HS-5 (cell line): ENCODE measurements at regions not wholly inside any gene's neighbourhood (a gene's known extent, or its start where the extent isn't known, plus 50 kb on each side); places are given as distances from the start of the nearest gene placed in this dataset.

Experiments used
- DNase-seq: peaks from one replicate; pipeline ENCODE4 v3.0.0-alpha.2; 2012; ENCODE audit warnings: low read depth

DNA sequence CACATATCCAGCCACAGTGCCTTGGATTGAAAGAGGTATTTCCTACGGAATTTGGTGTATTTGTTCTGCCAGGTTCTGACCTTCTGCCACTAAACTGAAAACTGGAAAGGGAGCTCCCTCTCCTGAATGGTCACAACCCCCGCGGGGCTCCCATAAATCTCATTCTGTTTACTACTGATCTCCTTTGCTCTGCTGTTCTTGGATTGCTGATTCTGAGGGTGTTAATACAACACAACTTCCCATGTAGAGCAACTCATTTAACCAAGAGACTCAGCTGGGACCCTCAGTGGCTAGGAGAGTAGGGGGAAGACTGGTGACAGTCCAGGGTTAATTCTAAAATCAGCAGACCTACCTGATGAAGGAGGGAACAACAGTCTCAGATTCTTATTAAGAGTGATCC lies 662.9 kb downstream of the INHBA start:
- no peak for DNase-seq

DNA sequence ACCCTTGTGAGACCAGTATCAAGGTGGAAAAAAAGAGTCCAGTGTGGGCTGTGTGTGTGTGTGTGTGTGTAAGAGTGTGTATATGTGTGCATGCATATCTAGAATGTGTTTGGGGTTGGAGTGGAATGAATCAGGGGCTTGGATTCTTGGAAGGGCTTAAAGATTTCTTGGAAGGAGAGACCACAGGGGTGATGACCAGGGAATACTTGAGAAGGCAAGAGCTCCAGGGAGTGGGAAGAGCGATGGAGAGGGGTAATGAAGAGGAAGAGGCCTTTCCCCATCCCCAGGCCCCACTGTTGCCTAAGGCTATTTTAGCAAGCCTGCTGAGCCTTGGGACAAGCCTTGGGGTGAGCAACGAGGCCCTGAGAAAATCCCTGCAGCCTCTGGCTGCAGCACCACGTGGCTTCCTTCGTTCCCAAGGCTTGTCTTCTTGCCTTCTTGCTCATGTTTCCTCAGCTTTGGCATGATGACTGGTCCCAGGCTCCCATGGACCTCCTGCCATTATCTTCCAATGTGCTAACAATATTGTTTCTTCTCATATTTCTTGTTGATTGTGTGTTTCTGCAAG lies 663.4 kb downstream of the INHBA start:
- no peak for DNase-seq

GRCh38 chr7:41038211-41038610 lies 664.7 kb downstream of the INHBA start:
- no peak for DNase-seq

- DNase-seq = no peak
Measured at GRCh38 chr7:41037691-41038090, 665.2 kb downstream of the INHBA start.

- DNase-seq = no peak
Measured at GRCh38 chr7:41035794-41036193, 667.1 kb downstream of the INHBA start.

DNA sequence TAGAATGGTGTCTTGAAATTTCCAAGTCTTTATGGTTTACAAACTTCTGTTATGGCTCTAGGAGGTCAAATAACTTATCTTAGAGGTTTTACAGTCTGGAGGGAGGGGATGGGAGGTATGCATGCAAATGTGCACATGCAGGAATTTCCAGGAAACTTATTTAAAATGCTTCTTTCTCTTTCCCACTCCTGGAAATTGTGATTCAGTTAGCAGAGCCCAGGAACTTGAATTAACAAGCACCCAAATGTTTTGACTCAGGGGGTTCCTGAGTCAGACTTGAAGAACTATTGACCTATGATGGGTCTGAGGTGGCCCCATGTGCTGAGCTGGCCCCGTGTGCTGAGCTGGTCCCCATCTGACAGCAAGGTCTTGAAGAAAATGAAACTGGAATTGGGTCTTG lies 669.4 kb downstream of the INHBA start:
- no peak for DNase-seq

GRCh38 chr7:41030673-41031072 lies 672.2 kb downstream of the INHBA start:
- DNase-seq = no peak

GRCh38 chr7:41029072-41029499 lies 673.8 kb downstream of the INHBA start:
- peak; percentile 100 for DNase-seq

DNA sequence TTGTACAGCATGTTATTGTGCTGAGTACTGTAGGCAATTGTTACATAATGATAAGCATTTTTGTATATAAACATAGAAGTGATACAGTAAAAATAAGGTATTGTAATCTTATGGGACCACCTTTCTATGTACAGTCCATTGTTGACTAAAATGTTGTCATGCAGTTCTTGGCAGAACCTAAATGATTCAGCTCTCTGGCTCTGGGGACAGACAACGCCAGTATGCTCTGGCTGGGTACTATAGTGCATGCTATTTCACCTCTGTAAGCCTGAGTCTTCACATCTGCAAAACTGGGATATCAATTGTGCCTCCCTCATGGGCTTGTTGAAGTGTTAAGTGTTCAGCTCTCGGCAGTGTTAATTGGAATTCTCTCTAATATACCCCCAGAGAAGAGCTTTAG lies 674.3 kb downstream of the INHBA start:
- no peak for DNase-seq

- peak; percentile 98 for DNase-seq
Measured at GRCh38 chr7:41027428-41028115, 675.3 kb downstream of the INHBA start.

DNA sequence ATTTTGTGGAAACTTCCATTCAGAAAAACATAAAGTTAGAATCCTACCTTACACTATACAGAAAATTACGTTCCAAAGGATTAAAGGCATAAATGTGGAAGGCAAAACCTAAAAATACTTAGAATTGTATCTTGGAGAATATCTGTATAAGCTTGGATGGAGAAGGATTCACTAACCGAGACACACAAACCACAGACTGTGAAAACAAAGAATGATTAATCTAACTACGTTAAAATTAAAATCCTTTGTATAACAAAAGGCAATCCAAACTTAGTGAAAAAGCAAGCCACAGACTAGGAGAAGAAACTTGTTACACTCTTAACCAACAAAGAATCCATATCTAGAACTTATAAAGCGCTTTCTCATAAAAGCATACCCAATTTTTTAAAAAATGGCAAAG lies 678.8 kb downstream of the INHBA start:
- no peak for DNase-seq

- no peak for DNase-seq
Measured at GRCh38 chr7:41020056-41020455, 682.8 kb downstream of the INHBA start.

DNA sequence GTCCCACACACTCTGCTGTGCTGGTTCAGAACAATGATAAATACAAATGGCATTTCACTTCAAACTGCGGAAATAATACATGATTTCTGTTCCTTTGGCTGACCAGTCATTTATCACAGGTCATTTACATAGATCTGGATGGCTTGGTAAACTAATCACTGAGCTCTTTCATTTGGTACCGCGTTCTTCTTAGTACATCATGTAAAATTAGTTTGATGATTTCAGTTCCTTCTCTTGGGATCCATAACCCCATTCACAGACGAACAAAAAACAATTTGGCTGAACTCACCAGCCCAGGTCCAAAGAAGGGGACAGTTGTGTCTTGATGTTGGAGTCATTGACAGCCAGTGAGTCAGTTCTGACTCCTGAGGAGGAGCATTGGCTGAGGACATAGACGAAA lies 689.8 kb downstream of the INHBA start:
- no peak for DNase-seq

GRCh38 chr7:41012041-41012440 lies 690.8 kb downstream of the INHBA start:
- DNase-seq = no peak

- no peak for DNase-seq
Measured at GRCh38 chr7:41010967-41011366, 691.9 kb downstream of the INHBA start.

GRCh38 chr7:41010418-41010817 lies 692.5 kb downstream of the INHBA start:
- DNase-seq = no peak

DNA sequence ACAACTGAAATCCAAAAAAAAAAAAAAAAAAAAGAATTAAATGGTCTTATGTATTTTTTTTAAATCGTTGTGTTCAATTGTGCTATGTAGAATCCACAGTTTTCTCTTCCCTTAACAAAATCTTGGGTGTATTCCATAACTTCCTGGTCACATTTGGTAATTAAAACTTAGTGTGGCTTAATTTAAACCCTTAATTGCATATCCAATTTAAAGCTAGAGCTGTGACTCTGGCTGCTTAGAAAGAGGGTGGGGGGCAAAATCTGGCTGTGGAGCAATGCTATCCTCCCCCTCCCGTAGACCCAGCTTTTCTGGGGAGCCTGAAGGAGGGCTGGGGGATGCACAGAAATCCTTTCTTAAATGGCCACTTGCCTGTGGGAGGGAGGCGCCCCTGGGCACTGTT lies 695.1 kb downstream of the INHBA start:
- DNase-seq = no peak

DNA sequence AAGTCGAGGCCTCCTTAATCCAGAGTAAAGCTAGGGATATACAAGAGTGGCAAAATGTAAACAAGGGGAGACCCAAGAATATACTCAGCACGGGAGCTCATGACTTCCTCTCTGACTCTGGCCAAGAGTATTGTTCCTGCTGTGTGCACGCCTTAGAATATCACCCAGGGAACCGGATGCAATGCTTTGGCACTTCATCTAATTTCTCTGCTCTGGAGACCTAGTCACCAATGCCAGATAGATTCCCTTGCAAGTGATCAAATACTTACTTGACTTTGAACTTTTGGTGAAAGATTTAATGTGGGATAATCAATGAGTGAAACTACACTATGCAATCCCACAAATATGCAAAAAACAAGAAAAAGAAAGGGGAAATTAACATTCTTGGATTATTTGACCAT lies 695.5 kb downstream of the INHBA start:
- DNase-seq = no peak

DNA sequence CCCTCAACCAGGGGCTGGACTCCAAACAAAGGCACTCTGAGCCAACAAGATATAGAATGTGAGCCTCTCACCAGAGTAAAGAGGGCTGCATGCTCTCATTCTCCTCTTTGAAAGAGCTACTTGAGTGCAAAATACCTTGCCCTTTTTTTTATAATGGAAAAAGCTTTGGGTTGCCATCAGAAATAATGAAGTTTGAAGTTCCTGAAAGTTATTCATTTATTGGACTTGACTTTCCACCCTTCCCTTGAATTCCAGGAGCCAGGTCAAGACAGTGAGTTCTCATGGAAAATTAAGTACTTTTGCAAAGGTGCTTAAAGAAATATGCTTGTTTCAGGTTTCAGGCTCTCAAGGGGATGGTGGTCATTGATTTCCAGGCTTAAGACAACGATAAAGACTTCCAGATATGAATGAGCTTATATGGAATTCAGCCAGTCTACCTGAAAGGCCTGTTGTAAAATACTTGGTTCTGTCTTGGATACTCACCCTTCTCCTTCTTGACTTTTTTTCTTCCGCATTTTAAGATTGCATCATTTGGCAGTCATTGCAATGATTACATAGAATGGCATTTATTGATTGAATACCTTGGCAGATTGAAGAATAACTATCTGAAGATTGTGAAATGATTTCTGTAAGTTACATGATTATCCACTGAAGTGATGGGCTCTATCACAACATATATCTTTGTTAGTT lies 696.4 kb downstream of the INHBA start:
- DNase-seq = peak; percentile 91

DNA sequence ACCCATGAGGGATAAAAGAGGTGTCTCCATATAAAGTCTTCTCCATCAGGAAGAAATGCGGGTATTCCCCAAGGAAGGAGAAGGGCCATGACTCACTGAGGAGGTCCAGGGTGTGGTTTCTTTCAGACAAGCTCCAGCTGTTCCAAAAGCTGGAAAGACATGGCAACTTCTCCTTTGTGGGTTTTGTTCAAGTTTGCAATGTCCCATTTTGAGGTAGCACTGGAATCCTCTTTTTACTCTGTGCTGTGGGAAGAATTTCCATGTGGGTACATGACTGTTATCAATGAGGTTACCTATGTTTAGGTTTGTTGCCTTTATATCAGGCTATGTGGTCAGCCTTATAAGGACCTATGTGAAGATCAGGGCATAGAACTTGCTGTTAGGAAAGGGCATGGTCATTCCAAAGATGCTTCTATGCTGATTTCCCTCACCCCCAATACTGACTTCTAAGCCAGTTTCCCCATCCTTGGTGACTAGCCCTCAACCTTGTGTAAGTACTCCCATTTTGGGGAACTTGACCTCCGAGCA lies 697.5 kb downstream of the INHBA start:
- DNase-seq = peak; percentile 96

- DNase-seq = no peak
Measured at GRCh38 chr7:41003977-41004376, 698.9 kb downstream of the INHBA start.

DNA sequence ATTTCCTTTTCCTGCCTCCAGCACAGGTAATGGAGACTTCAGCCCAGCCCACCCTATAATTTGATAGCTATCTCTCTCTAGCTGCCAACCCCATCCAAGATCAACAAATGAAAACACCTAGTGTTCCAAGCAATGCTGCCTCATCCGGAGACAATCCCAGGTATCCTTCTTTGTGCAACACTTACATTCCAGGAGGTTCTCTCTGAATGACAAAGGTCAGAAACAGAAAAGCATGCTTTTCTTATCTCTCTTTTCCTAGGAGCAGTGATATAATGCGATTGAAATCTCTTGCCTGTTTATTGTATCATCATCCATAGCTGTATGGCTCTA lies 699.3 kb downstream of the INHBA start:
- DNase-seq = no peak
